ENCODE measurements at regions not wholly inside any gene's neighbourhood (a gene's known extent, or its start where the extent isn't known, plus 50 kb on each side); places are given as distances from the start of the nearest gene placed in this dataset.
"Not testable (repeated sequence)": the region's sequence is repeated elsewhere in the genome, so short reads cannot be mapped to it uniquely, and the experiment has no call there.

- DNase-seq = not testable (repeated sequence)
Measured at GRCh38 chrX:3881898-3882552, 168.6 kb upstream of the PRKX start.

- DNase-seq = not testable (repeated sequence)
Measured at GRCh38 chrX:3881255-3881895, 167.9 kb upstream of the PRKX start.

DNA sequence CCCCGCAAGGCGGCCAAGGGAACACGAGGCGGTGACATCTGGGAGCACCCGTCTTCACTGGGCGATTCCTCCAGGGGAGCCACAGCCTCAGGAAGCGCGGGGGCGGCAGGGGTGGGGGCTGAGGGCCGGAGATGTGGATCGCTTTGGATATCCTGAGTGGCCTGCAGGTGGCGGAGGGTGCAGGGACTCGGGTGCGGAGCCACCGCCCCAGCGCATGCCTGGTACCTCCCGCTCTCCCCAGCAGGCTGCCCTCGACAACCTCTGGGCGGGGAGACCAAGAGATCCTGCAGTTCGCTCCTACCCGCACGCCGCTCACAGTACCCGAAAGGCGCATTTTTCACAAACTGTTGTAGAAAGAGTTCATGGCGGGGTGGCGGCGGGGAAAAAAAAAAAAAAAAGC lies 162.9 kb upstream of the PRKX start:
- DNase-seq = not testable (repeated sequence)

DNA sequence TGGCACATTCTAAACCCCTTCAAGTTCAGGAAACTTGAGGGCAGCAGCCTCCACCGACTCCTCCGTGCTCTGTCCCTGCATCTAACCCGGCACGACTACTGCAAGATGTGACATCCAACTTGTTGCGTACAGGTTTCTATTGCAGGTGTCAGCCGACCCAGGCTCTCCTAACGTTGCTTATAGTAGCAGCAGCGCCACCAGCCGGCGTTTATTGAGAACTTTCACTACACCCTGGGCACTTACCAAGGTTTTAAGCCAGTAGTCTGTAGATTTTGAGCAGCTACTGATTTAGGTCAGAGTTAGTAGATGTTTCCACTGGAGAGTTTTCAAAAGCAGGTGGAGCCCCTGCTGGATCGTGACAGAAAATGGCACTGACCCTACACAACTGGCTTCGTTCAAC lies 162.2 kb upstream of the PRKX start:
- not testable (repeated sequence) for DNase-seq

- not testable (repeated sequence) for DNase-seq
Measured at GRCh38 chrX:3872226-3872879, 158.9 kb upstream of the PRKX start.

DNA sequence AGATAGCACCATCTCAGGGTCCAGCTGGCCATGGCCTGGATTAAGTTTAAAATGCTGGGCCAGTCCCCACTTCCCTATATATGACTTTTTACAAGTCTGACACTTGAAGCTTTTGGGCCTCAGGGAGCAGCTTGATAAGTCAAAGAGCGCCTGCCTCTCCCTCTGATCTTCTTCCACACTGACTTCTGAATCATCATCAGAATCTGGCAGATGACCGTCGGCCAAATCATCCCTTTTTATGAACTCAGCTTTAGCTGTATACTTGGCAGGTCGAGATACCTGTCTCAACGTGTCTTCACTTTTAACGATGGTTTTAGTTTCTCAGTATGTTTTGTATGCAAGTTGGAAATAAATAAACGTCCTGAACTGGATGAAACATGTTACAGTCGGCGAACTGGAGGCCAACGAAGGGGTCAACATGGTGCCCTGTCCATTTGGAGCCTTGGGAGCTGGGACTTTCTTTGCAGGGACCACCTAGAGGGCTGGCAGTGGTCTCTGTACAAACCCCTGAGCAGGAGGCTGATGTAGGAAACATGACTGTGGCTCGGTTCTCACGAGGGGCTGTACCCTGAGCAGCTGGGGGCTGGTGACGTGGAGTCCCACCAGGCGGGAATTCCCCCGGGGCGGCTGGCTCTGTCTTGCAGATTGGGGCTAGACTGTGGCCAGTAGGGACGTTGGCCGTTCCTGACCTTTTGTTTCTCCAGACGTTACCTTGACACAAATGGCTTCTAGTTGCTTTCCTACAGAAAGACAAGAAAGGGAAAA lies 153.8 kb upstream of the PRKX start:
- not testable (repeated sequence) for DNase-seq

DNA sequence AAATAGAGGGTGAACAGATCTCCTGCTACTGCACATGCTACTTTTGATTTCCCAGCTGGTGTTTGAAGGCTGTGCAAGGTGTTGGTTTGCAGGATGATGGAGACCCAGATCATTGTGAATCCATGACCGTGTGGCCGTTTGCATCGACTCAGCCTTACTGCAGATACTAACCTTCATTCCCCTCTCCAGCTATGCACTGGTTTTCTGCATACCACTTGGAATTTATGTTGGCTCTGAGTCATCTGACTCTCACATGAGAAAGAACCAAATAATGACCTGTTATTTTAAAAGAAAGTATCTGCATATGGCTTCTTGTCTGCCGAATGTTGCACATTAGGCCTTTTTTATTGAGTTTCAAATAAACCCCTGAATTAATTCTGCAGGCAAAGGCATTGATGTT lies 144.9 kb upstream of the PRKX start:
- not testable (repeated sequence) for DNase-seq

- DNase-seq = not testable (repeated sequence)
Measured at GRCh38 chrX:3843522-3844145, 130.2 kb upstream of the PRKX start.

- DNase-seq = not testable (repeated sequence)
Measured at GRCh38 chrX:3842822-3843521, 129.5 kb upstream of the PRKX start.

DNA sequence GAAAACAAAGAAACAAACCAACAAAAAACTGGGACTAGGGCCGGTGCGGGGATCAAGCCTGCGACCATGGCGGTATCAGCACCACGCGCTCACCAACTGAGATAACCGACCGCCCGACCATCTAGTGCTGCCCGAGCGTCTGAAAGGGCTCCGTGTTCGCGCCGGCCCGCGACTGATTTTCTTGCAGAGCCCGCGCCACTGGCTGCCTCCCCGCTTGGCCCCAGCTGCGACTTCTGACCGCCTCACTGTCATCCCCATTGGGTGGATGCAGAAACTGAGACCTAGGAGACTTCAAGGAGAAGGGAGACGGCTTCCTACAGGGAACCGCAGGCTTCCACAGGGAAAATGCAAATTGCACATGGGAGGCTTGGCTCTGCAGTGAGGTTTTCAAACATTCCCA lies 125.3 kb upstream of the PRKX start:
- DNase-seq = not testable (repeated sequence)

DNA sequence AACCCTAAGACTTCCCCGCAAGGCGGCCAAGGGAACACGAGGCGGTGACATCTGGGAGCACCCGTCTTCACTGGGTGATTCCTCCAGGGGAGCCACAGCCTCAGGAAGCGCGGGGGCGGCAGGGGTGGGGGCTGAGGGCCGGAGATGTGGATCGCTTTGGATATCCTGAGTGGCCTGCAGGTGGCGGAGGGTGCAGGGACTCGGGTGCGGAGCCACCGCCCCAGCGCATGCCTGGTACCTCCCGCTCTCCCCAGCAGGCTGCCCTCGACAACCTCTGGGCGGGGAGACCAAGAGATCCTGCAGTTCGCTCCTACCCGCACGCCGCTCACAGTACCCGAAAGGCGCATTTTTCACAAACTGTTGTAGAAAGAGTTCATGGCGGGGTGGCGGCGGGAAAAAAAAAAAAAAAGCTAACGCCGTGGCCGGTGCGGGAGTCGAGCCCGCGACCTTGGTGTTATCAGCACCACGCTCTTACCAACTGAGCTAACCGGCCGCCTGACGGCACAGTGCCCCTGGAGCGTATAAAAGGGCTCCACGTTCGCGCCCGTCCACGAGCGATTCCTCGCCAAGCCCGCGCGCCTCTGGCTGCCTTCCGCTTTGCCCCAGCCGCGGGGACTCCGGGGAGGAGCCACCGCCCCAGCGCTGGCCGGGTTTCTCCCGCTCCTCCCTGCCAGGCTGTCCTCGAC lies 124.7 kb upstream of the PRKX start:
- DNase-seq = not testable (repeated sequence)

DNA sequence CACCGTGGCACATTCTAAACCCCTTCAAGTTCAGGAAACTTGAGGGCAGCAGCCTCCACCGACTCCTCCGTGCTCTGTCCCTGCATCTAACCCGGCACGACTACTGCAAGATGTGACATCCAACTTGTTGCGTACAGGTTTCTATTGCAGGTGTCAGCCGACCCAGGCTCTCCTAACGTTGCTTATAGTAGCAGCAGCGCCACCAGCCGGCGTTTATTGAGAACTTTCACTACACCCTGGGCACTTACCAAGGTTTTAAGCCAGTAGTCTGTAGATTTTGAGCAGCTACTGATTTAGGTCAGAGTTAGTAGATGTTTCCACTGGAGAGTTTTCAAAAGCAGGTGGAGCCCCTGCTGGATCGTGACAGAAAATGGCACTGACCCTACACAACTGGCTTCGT lies 123.8 kb upstream of the PRKX start:
- DNase-seq = not testable (repeated sequence)

DNA sequence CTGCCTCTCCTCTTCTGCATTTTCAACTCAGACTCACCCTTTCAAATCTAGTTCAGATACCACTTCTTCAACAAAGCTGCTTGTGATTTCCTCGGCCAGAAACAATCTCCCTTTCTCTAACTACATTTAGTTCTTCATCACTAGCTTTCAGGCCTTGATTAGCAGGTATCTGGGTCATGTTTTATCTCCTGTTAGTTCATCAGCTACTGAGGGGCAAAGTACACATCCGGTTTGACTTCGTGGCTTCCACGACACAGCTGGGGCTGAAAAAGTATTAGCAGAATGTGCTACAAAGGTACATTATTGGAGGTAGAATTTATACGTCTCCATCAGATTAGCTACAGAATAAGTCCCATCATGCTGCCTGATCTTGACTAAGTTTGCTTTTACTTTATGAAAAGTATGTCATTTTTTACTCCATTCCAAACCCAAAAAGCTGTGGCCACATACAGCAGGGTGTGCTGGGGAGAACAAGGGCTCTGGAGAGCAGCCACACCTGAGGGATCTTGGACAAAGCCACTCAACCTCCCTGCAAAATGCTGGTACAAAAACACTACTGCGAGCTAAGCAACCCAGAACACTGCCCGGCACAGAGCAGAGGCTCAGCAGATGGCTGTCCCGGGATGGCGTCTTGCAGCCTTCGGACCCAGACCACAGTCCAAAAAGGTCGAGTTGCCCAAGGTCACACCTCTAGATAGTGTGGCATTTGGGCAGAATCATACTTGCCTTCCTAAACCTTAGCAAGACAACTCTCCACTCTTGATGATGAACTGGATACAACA lies 120.5 kb upstream of the PRKX start:
- not testable (repeated sequence) for DNase-seq

GRCh38 chrX:3830020-3830419 lies 116.6 kb upstream of the PRKX start:
- not testable (repeated sequence) for DNase-seq

DNA sequence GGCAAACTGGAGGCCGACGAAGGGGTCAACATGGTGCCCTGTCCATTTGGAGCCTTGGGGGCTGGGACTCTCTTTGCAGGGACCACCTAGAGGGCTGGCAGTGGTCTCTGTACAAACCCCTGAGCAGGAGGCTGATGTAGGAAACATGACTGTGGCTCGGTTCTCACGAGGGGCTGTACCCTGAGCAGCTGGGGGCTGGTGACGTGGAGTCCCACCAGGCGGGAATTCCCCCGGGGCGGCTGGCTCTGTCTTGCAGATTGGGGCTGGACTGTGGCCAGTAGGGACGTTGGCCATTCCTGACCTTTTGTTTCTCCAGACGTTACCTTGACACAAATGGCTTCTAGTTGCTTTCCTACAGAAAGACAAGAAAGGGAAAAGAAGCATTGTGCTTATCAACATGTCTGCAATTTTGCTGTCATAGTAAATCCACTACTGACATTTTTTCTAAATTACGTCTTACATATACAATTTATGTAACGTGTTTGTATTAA lies 115.6 kb upstream of the PRKX start:
- DNase-seq = not testable (repeated sequence)

GRCh38 chrX:3828378-3829040 lies 115.1 kb upstream of the PRKX start:
- DNase-seq = not testable (repeated sequence)

GRCh38 chrX:3824008-3824407 lies 110.6 kb upstream of the PRKX start:
- DNase-seq = not testable (repeated sequence)

- DNase-seq = no peak
Measured at GRCh38 chrX:3820167-3820566, 106.7 kb upstream of the PRKX start.

- not testable (repeated sequence) for DNase-seq
Measured at GRCh38 chrX:3817480-3817879, 104.0 kb upstream of the PRKX start.

Data from DMS153 (cell line).